Activated CD8-positive, alpha-beta T cell treated with anti-CD3 and anti-CD28 coated beads for 36 hours (primary cell): ENCODE measurements at regions not wholly inside any gene's neighbourhood (a gene's known extent, or its start where the extent isn't known, plus 50 kb on each side); places are given as distances from the start of the nearest gene placed in this dataset.

Experiments used
- ATAC-seq: fragments of 200-7000 bp; cut with Tn5 transposase; one replicate; pipeline ENCODE4 v1.10.0; 2021; ENCODE audit warnings: mild to moderate bottlenecking, moderate library complexity
- CTCF ChIA-PET: fragments of 350-600 bp; sonication (Branson Sonifier 250); formaldehyde crosslinking; loops from one replicate; lab custom pipeline; 2021; ENCODE audit warnings: antibody characterized with exemption; lab: Charles Lee
- POLR2A ChIA-PET: fragments of 350-600 bp; sonication (Branson Sonifier 250); formaldehyde crosslinking; loops from one replicate; lab custom pipeline; 2021; ENCODE audit warnings: antibody characterized with exemption; lab: Charles Lee
- DNase-seq: peaks from one replicate; pipeline ENCODE4 v3.0.0-alpha.2; 2020
- H3K27ac Mint-ChIP-seq: one replicate; pipeline ENCODE4 v1.8.0; 2021; ENCODE audit warnings: mild to moderate bottlenecking, mixed read lengths
- H3K27me3 Mint-ChIP-seq: one replicate; pipeline ENCODE4 v1.8.0; 2021; ENCODE audit warnings: mixed read lengths
- H3K36me3 Mint-ChIP-seq: one replicate; pipeline ENCODE4 v1.8.0; 2021; ENCODE audit warnings: low read depth, mixed read lengths
- H3K4me1 Mint-ChIP-seq: one replicate; pipeline ENCODE4 v1.8.0; 2021; ENCODE audit warnings: low read depth, mixed read lengths
- H3K4me3 Mint-ChIP-seq: one replicate; pipeline ENCODE4 v1.8.0; 2021; ENCODE audit warnings: mild to moderate bottlenecking, moderate library complexity, mixed read lengths
- H3K9me3 Mint-ChIP-seq: one replicate; pipeline ENCODE4 v1.8.0; 2021; ENCODE audit warnings: mixed read lengths
- CTCF ChIP-seq: fragments of 200-600 bp; IDR thresholded peaks from one replicate; pipeline ENCODE4 v1.8.0; 2022; ENCODE audit warnings: antibody characterized with exemption, mild to moderate bottlenecking
- intact Hi-C: fragments of 100-400 bp; cut with micrococcal nuclease; formaldehyde crosslinking; loops from one replicate; pipeline ENCODE4 v1.10.0; 2022

GRCh38 chr13:90750021-90750420, 597.5 kb upstream of the MIR17HG start:
- ChIA-PET POLR2A (no interaction called here), CTCF (no interaction called here)
- DNase-seq (no peak), ATAC-seq (no peak)
- intact Hi-C loops, result no loop called here
- H3K36me3 Mint-ChIP-seq, result no peaks in the 10 kb centered on the region
- TF ChIP-seq CTCF, result no peak
- H3K27me3 Mint-ChIP-seq, result no peaks in the 10 kb centered on the region
- no peak overlapping the region for H3K27ac Mint-ChIP-seq
- peaks cover 7% of the 10 kb centered on the region for H3K9me3 Mint-ChIP-seq
- no peak overlapping the region for H3K4me3 Mint-ChIP-seq
- no peaks in the 10 kb centered on the region for H3K4me1 Mint-ChIP-seq

- Mint-ChIP-seq H3K4me3 (no peak overlapping the region), H3K9me3 (peaks cover 7% of the 10 kb centered on the region), H3K27me3 (no peaks in the 10 kb centered on the region), H3K36me3 (no peaks in the 10 kb centered on the region), H3K27ac (no peak overlapping the region), H3K4me1 (no peaks in the 10 kb centered on the region)
- no peak for TF ChIP-seq CTCF
- CTCF ChIA-PET, result no interaction called here
- POLR2A ChIA-PET, result no interaction called here
- intact Hi-C loops, result no loop called here
- ATAC-seq, result no peak
- no peak for DNase-seq
Measured at GRCh38 chr13:90751026-90751425, 596.5 kb upstream of the MIR17HG start.

- H3K36me3 Mint-ChIP-seq, result no peaks in the 10 kb centered on the region
- TF ChIP-seq CTCF, result no peak
Measured at GRCh38 chr13:90752070-90752469, 595.4 kb upstream of the MIR17HG start.

GRCh38 chr13:90757127-90757680, 590.3 kb upstream of the MIR17HG start:
- CTCF ChIA-PET, result no interaction called here
- POLR2A ChIA-PET, result no interaction called here
- Mint-ChIP-seq H3K9me3 (peaks cover 1% of the 10 kb centered on the region), H3K36me3 (no peaks in the 10 kb centered on the region), H3K4me3 (no peak overlapping the region), H3K27me3 (no peaks in the 10 kb centered on the region), H3K27ac (no peak overlapping the region), H3K4me1 (no peaks in the 10 kb centered on the region)
- no peak for TF ChIP-seq CTCF
- no peak for DNase-seq
- intact Hi-C loops, result no loop called here
- no peak for ATAC-seq

More at GRCh38 chr13:90752070-90752469, 595.4 kb upstream of the MIR17HG start:
- DNase-seq (no peak), ATAC-seq (no peak)
- H3K4me1 Mint-ChIP-seq, result no peaks in the 10 kb centered on the region
- peaks cover 7% of the 10 kb centered on the region for H3K9me3 Mint-ChIP-seq
- H3K27ac Mint-ChIP-seq, result no peak overlapping the region
- intact Hi-C loops, result no loop called here
- POLR2A ChIA-PET, result no interaction called here
- CTCF ChIA-PET, result no interaction called here
- H3K27me3 Mint-ChIP-seq, result no peaks in the 10 kb centered on the region
- no peak overlapping the region for H3K4me3 Mint-ChIP-seq

- Mint-ChIP-seq H3K27me3 (no peaks in the 10 kb centered on the region), H3K9me3 (peaks cover 1% of the 10 kb centered on the region), H3K4me1 (no peaks in the 10 kb centered on the region), H3K36me3 (no peaks in the 10 kb centered on the region), H3K4me3 (no peak overlapping the region), H3K27ac (no peak overlapping the region)
- no peak for TF ChIP-seq CTCF
- CTCF ChIA-PET, result no interaction called here
- no peak for DNase-seq
- intact Hi-C loops, result no loop called here
- POLR2A ChIA-PET, result no interaction called here
- no peak for ATAC-seq
Measured at GRCh38 chr13:90760639-90761038, 586.8 kb upstream of the MIR17HG start.
